Mesothelial cell of epicardium (in vitro differentiated cells): ENCODE measurements at regions not wholly inside any gene's neighbourhood (a gene's known extent, or its start where the extent isn't known, plus 50 kb on each side); places are given as distances from the start of the nearest gene placed in this dataset.

Source experiments
- DNase-seq, 2 experiments: peaks; one replicate each; pipeline ENCODE4 v3.0.0; 2021; ENCODE audit warnings: low spot score in 2 of 2; ENCODE audit not compliant: unreplicated experiment in 2 of 2
- H3K27ac Mint-ChIP-seq: 2 replicates; pipeline ENCODE4 v1.8.0; 2021; ENCODE audit warnings: mixed read lengths
- H3K27me3 Mint-ChIP-seq: 2 replicates; pipeline ENCODE4 v1.8.0; 2021; ENCODE audit warnings: low read depth, mixed read lengths
- H3K36me3 Mint-ChIP-seq: 2 replicates; pipeline ENCODE4 v1.8.0; 2021; ENCODE audit warnings: mixed read lengths
- H3K4me1 Mint-ChIP-seq: 2 replicates; pipeline ENCODE4 v1.8.0; 2021; ENCODE audit warnings: mixed read lengths
- H3K4me3 Mint-ChIP-seq: 2 replicates; pipeline ENCODE4 v1.8.0; 2021; ENCODE audit warnings: mild to moderate bottlenecking, moderate library complexity, mixed read lengths
- H3K9me3 Mint-ChIP-seq: 2 replicates; pipeline ENCODE4 v1.8.0; 2021; ENCODE audit warnings: mixed read lengths
- CTCF ChIP-seq: fragments of 200-600 bp; sonication (generic); IDR thresholded peaks from one replicate; pipeline ENCODE4 v1.5.0; 2021; ENCODE audit warnings: antibody characterized with exemption; ENCODE audit not compliant: unreplicated experiment

DNA sequence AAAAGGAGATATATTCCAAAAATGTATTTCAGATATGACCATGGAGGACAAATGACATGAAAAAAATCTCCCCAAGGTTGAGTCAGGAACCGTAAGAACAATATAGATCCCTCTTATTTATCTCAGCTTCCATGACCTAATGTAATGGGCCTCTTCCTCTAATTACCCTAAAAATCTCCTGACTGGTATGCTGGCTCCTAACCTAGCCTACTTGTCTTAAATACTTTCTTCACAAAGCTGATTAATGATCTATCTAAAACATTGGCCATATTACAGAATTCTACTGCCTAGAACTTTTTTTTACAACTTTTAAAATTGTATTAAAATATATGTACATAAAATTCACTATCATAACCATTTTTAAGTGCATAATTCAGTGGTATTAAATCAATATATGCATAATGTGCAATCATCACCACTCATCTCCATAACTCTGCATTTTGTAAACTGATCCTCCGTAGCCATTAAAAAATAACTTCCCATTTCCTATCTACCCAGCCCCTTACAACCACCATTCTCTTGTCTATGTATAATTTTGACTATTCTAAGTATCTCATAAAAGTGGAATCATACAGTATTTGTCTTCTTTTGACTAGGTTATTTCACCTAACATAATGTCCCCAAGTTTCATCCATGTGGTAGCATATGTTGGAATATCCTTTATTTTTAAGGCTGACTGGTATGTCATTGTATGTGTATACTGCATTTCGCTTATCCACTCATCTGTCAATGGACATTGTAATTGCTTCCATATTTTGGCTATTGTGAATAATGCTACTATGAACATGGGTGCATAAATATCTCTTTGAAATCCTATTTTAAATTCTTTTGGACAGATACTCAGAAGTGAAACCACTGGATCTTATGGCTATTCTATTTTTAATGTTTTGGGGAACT is 464.6 kb downstream of the ADAMTS20 start:
- H3K27me3 Mint-ChIP-seq = no peaks in the 10 kb centered on the region
- H3K4me3 Mint-ChIP-seq = no peak overlapping the region
- peaks cover 66% of the 10 kb centered on the region for H3K9me3 Mint-ChIP-seq
- no peak for DNase-seq
- no peaks in the 10 kb centered on the region for H3K4me1 Mint-ChIP-seq
- H3K36me3 Mint-ChIP-seq = peaks cover 28% of the 10 kb centered on the region
- no peak for TF ChIP-seq CTCF
- H3K27ac Mint-ChIP-seq = no peak overlapping the region

DNA sequence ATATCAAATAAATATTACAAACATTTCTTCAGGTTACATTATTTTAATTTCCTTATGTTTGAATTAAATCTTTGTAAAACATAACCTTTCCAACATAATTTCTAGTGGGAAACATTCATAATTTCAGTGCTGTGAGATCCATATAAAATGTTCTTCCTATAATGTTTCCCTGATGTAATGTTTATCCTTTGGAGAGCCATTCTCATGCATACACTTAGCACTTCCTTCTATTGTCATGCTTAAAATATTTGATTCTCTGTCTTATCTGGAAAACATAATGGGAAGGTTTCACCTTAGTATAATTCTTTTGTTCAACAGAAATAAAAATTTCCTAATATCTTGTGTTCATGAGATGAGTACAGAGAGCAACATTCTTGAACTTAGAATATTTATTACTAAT is 472.5 kb downstream of the ADAMTS20 start:
- no peak for TF ChIP-seq CTCF
- Mint-ChIP-seq H3K4me1 (peaks cover 11% of the 10 kb centered on the region), H3K4me3 (no peak overlapping the region), H3K27ac (no peak overlapping the region), H3K36me3 (peaks cover 8% of the 10 kb centered on the region), H3K9me3 (peaks cover 30% of the 10 kb centered on the region), H3K27me3 (no peaks in the 10 kb centered on the region)
- no peak for DNase-seq

GRCh38 chr12:43078976-43079375 is 473.0 kb downstream of the ADAMTS20 start:
- Mint-ChIP-seq H3K4me1 (peaks cover 11% of the 10 kb centered on the region), H3K9me3 (peaks cover 26% of the 10 kb centered on the region), H3K36me3 (peaks cover 4% of the 10 kb centered on the region), H3K27me3 (no peaks in the 10 kb centered on the region), H3K4me3 (no peak overlapping the region), H3K27ac (no peak overlapping the region)
- TF ChIP-seq CTCF = no peak
- DNase-seq = no peak

- Mint-ChIP-seq H3K27me3 (no peaks in the 10 kb centered on the region), H3K4me1 (peaks cover 11% of the 10 kb centered on the region), H3K36me3 (no peaks in the 10 kb centered on the region), H3K27ac (no peak overlapping the region), H3K9me3 (peaks cover 8% of the 10 kb centered on the region), H3K4me3 (no peak overlapping the region)
- no peak for TF ChIP-seq CTCF
- DNase-seq = no peak
These were observed 479.6 kb downstream of the ADAMTS20 start for GRCh38 chr12:43072431-43072830.

DNA sequence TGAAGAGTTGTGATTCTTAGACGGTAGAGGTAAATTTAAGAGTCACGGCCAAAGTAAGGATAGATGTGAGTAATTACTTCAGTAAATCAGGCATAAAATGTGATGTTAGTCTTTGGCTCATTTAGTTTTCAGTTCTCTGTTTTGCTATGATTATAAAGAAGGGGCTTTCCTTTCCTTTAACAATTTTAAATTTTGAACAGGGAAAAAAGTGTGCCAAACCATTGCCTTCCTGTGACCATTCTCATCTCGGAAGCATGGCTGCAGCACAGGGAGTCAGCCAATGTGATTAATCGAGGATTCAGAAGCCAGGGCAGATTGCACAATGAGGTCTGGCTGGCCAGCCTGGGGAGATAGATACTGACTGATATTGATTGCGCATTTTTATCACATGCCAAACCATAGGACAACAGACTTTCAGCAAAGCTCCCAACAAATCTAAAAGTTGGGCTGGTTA is 480.2 kb upstream of the PRICKLE1 start:
- Mint-ChIP-seq H3K9me3 (peaks cover 4% of the 10 kb centered on the region), H3K27ac (no peak overlapping the region), H3K27me3 (no peaks in the 10 kb centered on the region), H3K36me3 (no peaks in the 10 kb centered on the region), H3K4me1 (peaks cover 19% of the 10 kb centered on the region), H3K4me3 (no peak overlapping the region)
- TF ChIP-seq CTCF = no peak
- no peak for DNase-seq
